Hepatocyte (in vitro differentiated cells): ENCODE measurements at regions not wholly inside any gene's neighbourhood (a gene's known extent, or its start where the extent isn't known, plus 50 kb on each side); places are given as distances from the start of the nearest gene placed in this dataset.

ENCODE experiments used
- CTCF ChIP-seq: fragments of 200-600 bp; sonication (generic); IDR thresholded peaks from 2 replicates; pipeline ENCODE4 v1.5.1; 2016; ENCODE audit warnings: antibody characterized with exemption, mild to moderate bottlenecking; ENCODE audit not compliant: poor library complexity
- EZH2 ChIP-seq: fragments of 200-600 bp; sonication (generic); IDR thresholded peaks from 2 replicates; pipeline ENCODE4 v1.6.1; 2016; ENCODE audit warnings: antibody characterized with exemption, mild to moderate bottlenecking, borderline replicate concordance
- EZH2phosphoT487 ChIP-seq: fragments of 200-600 bp; sonication (generic); IDR thresholded peaks from one replicate; pipeline ENCODE4 v1.6.1; 2018; ENCODE audit warnings: antibody characterized with exemption, mild to moderate bottlenecking, low read depth, moderate library complexity; ENCODE audit not compliant: unreplicated experiment, severe bottlenecking

GRCh38 chr18:39033312-39033711 lies 1467.7 kb upstream of the CELF4 start:
- TF ChIP-seq CTCF, result no peak
- TF ChIP-seq EZH2phosphoT487, result no peak
- no peak for TF ChIP-seq EZH2
